Vagina (tissue), 2 donors: ENCODE measurements at regions not wholly inside any gene's neighbourhood (a gene's known extent, or its start where the extent isn't known, plus 50 kb on each side); places are given as distances from the start of the nearest gene placed in this dataset.

Experiments used
- CTCF ChIP-seq, 3 experiments: fragments of 450-650 bp in 2 of 3; fragments of 200-600 bp in 1 of 3; sonication (generic) in 1 of 3; IDR thresholded peaks; one replicate each; pipeline ENCODE4 v1.5.1; 2017 to 2019; ENCODE audit warnings: antibody characterized with exemption in 3 of 3, mild to moderate bottlenecking in 2 of 3, moderate library complexity in 2 of 3
- POLR2A ChIP-seq, 2 donors: fragments of 450-650 bp; IDR thresholded peaks; one replicate each; pipeline ENCODE4 v1.6.1; 2017; ENCODE audit warnings: antibody characterized with exemption in 2 of 2, mild to moderate bottlenecking in 2 of 2, moderate library complexity in 2 of 2
- POLR2AphosphoS5 ChIP-seq, 2 donors: sonication (generic); formaldehyde crosslinking; IDR thresholded peaks; one replicate each; pipeline ENCODE4 v1.9.0; 2017; ENCODE audit warnings: antibody characterized with exemption in 2 of 2, mild to moderate bottlenecking in 2 of 2, low read depth in 1 of 2; ENCODE audit not compliant: insufficient read depth in 1 of 2

GRCh38 chr21:26715116-26715515 is 130.1 kb downstream of the ADAMTS1 start:
- TF ChIP-seq CTCF (IDR thresholded peaks at IDR 0.05) = no peak
- TF ChIP-seq POLR2A (IDR thresholded peaks at IDR 0.05) = no peak
- no peak for TF ChIP-seq POLR2AphosphoS5 (IDR thresholded peaks at IDR 0.05; ENCODE audit: insufficient read depth in 1 of 2, low read depth in 1 of 2)
